ENCODE measurements at regions not wholly inside any gene's neighbourhood (a gene's known extent, or its start where the extent isn't known, plus 50 kb on each side); places are given as distances from the start of the nearest gene placed in this dataset.

DNA sequence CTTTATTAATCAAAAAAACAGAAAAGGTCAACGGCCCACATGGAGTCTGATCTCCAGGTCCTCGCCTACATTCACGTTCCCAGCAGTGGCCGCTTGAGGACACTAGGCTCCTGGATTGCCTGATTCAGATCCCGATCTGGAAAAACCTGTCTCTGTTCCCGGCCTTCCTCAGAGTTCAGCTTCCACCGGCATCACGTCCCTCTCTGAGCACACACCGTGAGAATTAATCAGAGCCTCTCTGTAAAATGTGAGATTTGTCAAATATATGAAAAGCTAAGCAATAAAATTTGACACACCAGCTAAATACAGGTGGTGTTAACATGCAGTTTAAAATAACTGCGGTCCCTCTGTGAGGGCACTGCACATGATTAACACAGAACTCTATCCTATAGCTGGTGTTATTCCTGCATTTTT lies 122.8 kb upstream of the COL21A1 start:
- no peaks in the 10 kb centered on the region for H3K36me3 ChIP-seq (replicated peaks in 1 of 2; ENCODE audit: control insufficient read depth in 1 of 2, insufficient read depth in 2 of 2, low read length in 2 of 2)
- H3K4me2 ChIP-seq (ENCODE audit: low read depth, low read length): peak overlapping the region; percentile 70
- intact Hi-C loops (cut with micrococcal nuclease; ENCODE audit: unreplicated experiment) (loop anchor here (1.0 to 5.0 kb wide), 7 partner anchors 29 to 200 kb away; no protein-coding TSS in a partner anchor), in situ Hi-C loops (cut with HindIII; ENCODE audit: extremely low pct_ligation_motif_present, low pct_unique_long_range_greater_than_20kb) (loop anchor here (5.0 kb wide), 1 partner anchor 47 kb away; no protein-coding TSS in a partner anchor)
- H4K20me1 ChIP-seq (ENCODE audit: insufficient read depth, low read length): no peaks in the 10 kb centered on the region
- no peaks in the 10 kb centered on the region for H3K9me3 ChIP-seq (ENCODE audit: low read length)
- POLR2A ChIA-PET: interaction anchor here (0.9 to 3.3 kb wide), 6 partner anchors 15 to 179 kb away, joined by 3 to 17 read pairs (median 3); no protein-coding TSS in a partner anchor
- no peak overlapping the region for H3K27ac ChIP-seq (ENCODE audit: extremely low read length, insufficient read depth, low read length)
- WGBS (ENCODE audit: low lambda C conversion rate): 7% methylated on average over 10 of the region's 10 CpGs
- no peaks in the 10 kb centered on the region for H3K27me3 ChIP-seq (ENCODE audit: control insufficient read depth in 1 of 2, insufficient read depth in 2 of 2, low read length in 2 of 2)
- FAIRE-seq (peak; percentile 40), ATAC-seq (peak; percentile 100), DNase-seq (ENCODE audit: low spot score) (peak; percentile 87)
- peaks cover 62% of the 10 kb centered on the region for H3K4me1 ChIP-seq (ENCODE audit: insufficient read depth, low read length)
- CTCF ChIA-PET (ENCODE audit: low intra/inter-chr PET ratio, low total read pairs): interaction anchor here (1.2 to 1.9 kb wide), 3 partner anchors 48 to 222 kb away, joined by 4 to 11 read pairs (median 8); no protein-coding TSS in a partner anchor
- H3K79me2 ChIP-seq (ENCODE audit: insufficient read depth, low read length): no peaks in the 10 kb centered on the region
- peak overlapping the region; percentile 42 for H3K9ac ChIP-seq (ENCODE audit: insufficient read depth, low read depth, low read length)
- peak overlapping the region; percentile 11 to 27 (median 19); a peak in 3 of 6 replicates for H3K4me3 ChIP-seq (replicated peaks in 1 of 3; ENCODE audit: insufficient read depth in 1 of 3, low read depth in 2 of 3, low read length in 3 of 3)
- no TSS peak for BruUV-seq (replicated peaks)
- H2AFZ ChIP-seq (ENCODE audit: low read length): peak overlapping the region; percentile 82
- no peak; the same call in 1 of the 2 replicates for TF ChIP-seq NCOA2 (CRISPR knock-in tag; IDR thresholded peaks at IDR 0.05)
- TF ChIP-seq ZNF367 (CRISPR knock-in tag; IDR thresholded peaks at IDR 0.05; ENCODE audit: borderline replicate concordance): no peak
- TF ChIP-seq MAFK (conservative IDR thresholded peaks at IDR 0.05 in 1 of 2, IDR thresholded peaks at IDR 0.05 in 1 of 2; ENCODE audit: low read length in 2 of 2): peak in 1 of 2 experiments; percentile 48; a peak in 2 of 4 replicates
- no peak for TF ChIP-seq CEBPB (IDR thresholded peaks at IDR 0.05; ENCODE audit: borderline replicate concordance, low read depth, low read length)
- TF ChIP-seq, protein P1, sequence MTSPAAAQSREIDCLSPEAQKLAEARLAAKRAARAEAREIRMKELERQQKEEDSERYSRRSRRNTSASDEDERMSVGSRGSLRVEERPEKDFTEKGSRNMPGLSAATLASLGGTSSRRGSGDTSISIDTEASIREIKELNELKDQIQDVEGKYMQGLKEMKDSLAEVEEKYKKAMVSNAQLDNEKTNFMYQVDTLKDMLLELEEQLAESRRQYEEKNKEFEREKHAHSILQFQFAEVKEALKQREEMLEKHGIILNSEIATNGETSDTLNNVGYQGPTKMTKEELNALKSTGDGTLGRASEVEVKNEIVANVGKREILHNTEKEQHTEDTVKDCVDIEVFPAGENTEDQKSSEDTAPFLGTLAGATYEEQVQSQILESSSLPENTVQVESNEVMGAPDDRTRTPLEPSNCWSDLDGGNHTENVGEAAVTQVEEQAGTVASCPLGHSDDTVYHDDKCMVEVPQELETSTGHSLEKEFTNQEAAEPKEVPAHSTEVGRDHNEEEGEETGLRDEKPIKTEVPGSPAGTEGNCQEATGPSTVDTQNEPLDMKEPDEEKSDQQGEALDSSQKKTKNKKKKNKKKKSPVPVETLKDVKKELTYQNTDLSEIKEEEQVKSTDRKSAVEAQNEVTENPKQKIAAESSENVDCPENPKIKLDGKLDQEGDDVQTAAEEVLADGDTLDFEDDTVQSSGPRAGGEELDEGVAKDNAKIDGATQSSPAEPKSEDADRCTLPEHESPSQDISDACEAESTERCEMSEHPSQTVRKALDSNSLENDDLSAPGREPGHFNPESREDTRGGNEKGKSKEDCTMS (CRISPR knock-in tag; conservative IDR thresholded peaks at IDR 0.05): no peak
- TF ChIP-seq, protein P2, sequence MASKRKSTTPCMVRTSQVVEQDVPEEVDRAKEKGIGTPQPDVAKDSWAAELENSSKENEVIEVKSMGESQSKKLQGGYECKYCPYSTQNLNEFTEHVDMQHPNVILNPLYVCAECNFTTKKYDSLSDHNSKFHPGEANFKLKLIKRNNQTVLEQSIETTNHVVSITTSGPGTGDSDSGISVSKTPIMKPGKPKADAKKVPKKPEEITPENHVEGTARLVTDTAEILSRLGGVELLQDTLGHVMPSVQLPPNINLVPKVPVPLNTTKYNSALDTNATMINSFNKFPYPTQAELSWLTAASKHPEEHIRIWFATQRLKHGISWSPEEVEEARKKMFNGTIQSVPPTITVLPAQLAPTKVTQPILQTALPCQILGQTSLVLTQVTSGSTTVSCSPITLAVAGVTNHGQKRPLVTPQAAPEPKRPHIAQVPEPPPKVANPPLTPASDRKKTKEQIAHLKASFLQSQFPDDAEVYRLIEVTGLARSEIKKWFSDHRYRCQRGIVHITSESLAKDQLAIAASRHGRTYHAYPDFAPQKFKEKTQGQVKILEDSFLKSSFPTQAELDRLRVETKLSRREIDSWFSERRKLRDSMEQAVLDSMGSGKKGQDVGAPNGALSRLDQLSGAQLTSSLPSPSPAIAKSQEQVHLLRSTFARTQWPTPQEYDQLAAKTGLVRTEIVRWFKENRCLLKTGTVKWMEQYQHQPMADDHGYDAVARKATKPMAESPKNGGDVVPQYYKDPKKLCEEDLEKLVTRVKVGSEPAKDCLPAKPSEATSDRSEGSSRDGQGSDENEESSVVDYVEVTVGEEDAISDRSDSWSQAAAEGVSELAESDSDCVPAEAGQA (IDR thresholded peaks at IDR 0.05; ENCODE audit: low read depth): no peak
- TF ChIP-seq, protein P2 (CRISPR knock-in tag; IDR thresholded peaks at IDR 0.05; ENCODE audit: borderline replicate concordance): no peak
- 0 out of 2 replicates have a peak, but pooled peaks have one; percentile 30 for TF ChIP-seq ZNF766 (CRISPR knock-in tag; IDR thresholded peaks at IDR 0.05; ENCODE audit: borderline replicate concordance)
- TF ChIP-seq XBP1 (CRISPR knock-in tag; IDR thresholded peaks at IDR 0.05): no peak
- no peak for TF ChIP-seq MTA1 (CRISPR knock-in tag; IDR thresholded peaks at IDR 0.05; ENCODE audit: borderline replicate concordance)
- no peak for TF ChIP-seq ZNF850 (CRISPR knock-in tag; conservative IDR thresholded peaks at IDR 0.05)
- no peak for TF ChIP-seq ZNF589 (CRISPR knock-in tag; conservative IDR thresholded peaks at IDR 0.05)
- TF ChIP-seq, protein P3, sequence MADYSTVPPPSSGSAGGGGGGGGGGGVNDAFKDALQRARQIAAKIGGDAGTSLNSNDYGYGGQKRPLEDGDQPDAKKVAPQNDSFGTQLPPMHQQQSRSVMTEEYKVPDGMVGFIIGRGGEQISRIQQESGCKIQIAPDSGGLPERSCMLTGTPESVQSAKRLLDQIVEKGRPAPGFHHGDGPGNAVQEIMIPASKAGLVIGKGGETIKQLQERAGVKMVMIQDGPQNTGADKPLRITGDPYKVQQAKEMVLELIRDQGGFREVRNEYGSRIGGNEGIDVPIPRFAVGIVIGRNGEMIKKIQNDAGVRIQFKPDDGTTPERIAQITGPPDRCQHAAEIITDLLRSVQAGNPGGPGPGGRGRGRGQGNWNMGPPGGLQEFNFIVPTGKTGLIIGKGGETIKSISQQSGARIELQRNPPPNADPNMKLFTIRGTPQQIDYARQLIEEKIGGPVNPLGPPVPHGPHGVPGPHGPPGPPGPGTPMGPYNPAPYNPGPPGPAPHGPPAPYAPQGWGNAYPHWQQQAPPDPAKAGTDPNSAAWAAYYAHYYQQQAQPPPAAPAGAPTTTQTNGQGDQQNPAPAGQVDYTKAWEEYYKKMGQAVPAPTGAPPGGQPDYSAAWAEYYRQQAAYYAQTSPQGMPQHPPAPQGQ (CRISPR knock-in tag; IDR thresholded peaks at IDR 0.05; ENCODE audit: borderline replicate concordance): no peak
- TF ChIP-seq ZNF564 (CRISPR knock-in tag; IDR thresholded peaks at IDR 0.05): no peak
- TF ChIP-seq THAP11 (CRISPR knock-in tag; IDR thresholded peaks at IDR 0.05): no peak

Data from HepG2 (cell line).